GM21390 (cell line): ENCODE measurements at regions not wholly inside any gene's neighbourhood (a gene's known extent, or its start where the extent isn't known, plus 50 kb on each side); places are given as distances from the start of the nearest gene placed in this dataset.

Source experiments
- ATAC-seq: cut with Tn5 transposase; IDR thresholded peaks from one replicate; pipeline ENCODE4 v1.9.1; 2021; ENCODE audit not compliant: unreplicated experiment

- no peak for ATAC-seq
Observed at GRCh38 chr9:13505797-13506196, 226.3 kb upstream of the MPDZ start.

- no peak for ATAC-seq
Observed at GRCh38 chr9:13503599-13503998, 224.1 kb upstream of the MPDZ start.

GRCh38 chr9:13502484-13502883 lies 223.0 kb upstream of the MPDZ start:
- ATAC-seq: no peak

- no peak for ATAC-seq
Observed at GRCh38 chr9:13501018-13501417, 221.5 kb upstream of the MPDZ start.

- no peak for ATAC-seq
Observed at GRCh38 chr9:13500034-13500433, 220.5 kb upstream of the MPDZ start.

- ATAC-seq: no peak
Observed at GRCh38 chr9:13493697-13494096, 214.2 kb upstream of the MPDZ start.

- no peak for ATAC-seq
Observed at GRCh38 chr9:13491493-13492424, 212.3 kb upstream of the MPDZ start.

GRCh38 chr9:13491138-13491492 lies 211.6 kb upstream of the MPDZ start:
- ATAC-seq: no peak

GRCh38 chr9:13487936-13488335 lies 208.4 kb upstream of the MPDZ start:
- ATAC-seq: no peak

GRCh38 chr9:13487498-13487897 lies 208.0 kb upstream of the MPDZ start:
- ATAC-seq: no peak

GRCh38 chr9:13487071-13487470 lies 207.6 kb upstream of the MPDZ start:
- no peak for ATAC-seq

GRCh38 chr9:13485068-13485596 lies 205.6 kb upstream of the MPDZ start:
- no peak for ATAC-seq

- no peak for ATAC-seq
Observed at GRCh38 chr9:13484186-13484585, 204.7 kb upstream of the MPDZ start.

GRCh38 chr9:13481274-13481673 lies 201.8 kb upstream of the MPDZ start:
- ATAC-seq: no peak

- no peak for ATAC-seq
Observed at GRCh38 chr9:13480693-13481092, 201.2 kb upstream of the MPDZ start.

- no peak for ATAC-seq
Observed at GRCh38 chr9:13479096-13479495, 199.6 kb upstream of the MPDZ start.

GRCh38 chr9:13478639-13479038 lies 199.1 kb upstream of the MPDZ start:
- ATAC-seq: no peak

GRCh38 chr9:13478160-13478559 lies 198.7 kb upstream of the MPDZ start:
- no peak for ATAC-seq

- no peak for ATAC-seq
Observed at GRCh38 chr9:13470836-13471235, 191.3 kb upstream of the MPDZ start.

- ATAC-seq: no peak
Observed at GRCh38 chr9:13467157-13467556, 187.7 kb upstream of the MPDZ start.

- no peak for ATAC-seq
Observed at GRCh38 chr9:13461414-13461991, 182.0 kb upstream of the MPDZ start.

GRCh38 chr9:13459071-13459470 lies 179.6 kb upstream of the MPDZ start:
- ATAC-seq: no peak
